ENCODE measurements at regions not wholly inside any gene's neighbourhood (a gene's known extent, or its start where the extent isn't known, plus 50 kb on each side); places are given as distances from the start of the nearest gene placed in this dataset.

DNA sequence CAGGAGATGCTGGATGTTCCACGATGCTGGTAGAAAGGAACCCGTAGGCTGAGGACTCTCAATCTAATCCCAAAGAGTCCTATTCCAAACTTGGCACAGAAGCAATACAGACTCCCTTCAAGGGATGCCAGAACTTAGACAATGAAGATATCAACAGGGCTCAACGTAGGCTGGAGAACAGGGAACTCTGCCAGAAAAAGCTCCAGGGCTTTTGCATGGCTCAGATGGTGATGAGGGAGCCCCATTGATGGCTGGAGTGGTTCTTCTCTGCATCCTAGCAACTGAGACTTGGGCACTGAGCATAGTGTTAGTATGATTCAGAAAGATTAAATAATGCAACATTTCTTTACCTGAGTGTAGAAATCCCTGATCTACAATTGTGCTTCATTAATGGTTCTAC is 117.2 kb upstream of the NCK2 start:
- TF ChIP-seq, protein P1, sequence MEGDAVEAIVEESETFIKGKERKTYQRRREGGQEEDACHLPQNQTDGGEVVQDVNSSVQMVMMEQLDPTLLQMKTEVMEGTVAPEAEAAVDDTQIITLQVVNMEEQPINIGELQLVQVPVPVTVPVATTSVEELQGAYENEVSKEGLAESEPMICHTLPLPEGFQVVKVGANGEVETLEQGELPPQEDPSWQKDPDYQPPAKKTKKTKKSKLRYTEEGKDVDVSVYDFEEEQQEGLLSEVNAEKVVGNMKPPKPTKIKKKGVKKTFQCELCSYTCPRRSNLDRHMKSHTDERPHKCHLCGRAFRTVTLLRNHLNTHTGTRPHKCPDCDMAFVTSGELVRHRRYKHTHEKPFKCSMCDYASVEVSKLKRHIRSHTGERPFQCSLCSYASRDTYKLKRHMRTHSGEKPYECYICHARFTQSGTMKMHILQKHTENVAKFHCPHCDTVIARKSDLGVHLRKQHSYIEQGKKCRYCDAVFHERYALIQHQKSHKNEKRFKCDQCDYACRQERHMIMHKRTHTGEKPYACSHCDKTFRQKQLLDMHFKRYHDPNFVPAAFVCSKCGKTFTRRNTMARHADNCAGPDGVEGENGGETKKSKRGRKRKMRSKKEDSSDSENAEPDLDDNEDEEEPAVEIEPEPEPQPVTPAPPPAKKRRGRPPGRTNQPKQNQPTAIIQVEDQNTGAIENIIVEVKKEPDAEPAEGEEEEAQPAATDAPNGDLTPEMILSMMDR (IDR thresholded peaks at IDR 0.05): no peak

DNA sequence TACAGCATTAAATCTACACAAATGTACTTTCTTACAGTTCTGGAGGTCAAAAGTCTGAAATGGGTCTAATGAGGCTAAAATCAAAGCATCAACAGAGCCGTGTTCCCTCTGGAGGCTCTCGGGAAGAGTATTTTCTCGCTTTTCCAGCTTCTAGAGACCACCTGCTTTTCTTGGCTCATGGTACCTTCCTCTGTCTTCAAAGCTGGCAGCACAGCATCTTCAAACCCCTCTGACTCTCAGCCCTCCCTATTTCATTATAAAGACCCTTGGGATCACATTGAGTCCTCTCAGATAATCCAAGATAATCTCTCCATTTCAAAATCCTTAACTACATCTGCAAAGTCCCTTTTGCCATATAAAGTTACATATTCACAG is 117.8 kb upstream of the NCK2 start:
- TF ChIP-seq, protein P1 (IDR thresholded peaks at IDR 0.05): no peak

DNA sequence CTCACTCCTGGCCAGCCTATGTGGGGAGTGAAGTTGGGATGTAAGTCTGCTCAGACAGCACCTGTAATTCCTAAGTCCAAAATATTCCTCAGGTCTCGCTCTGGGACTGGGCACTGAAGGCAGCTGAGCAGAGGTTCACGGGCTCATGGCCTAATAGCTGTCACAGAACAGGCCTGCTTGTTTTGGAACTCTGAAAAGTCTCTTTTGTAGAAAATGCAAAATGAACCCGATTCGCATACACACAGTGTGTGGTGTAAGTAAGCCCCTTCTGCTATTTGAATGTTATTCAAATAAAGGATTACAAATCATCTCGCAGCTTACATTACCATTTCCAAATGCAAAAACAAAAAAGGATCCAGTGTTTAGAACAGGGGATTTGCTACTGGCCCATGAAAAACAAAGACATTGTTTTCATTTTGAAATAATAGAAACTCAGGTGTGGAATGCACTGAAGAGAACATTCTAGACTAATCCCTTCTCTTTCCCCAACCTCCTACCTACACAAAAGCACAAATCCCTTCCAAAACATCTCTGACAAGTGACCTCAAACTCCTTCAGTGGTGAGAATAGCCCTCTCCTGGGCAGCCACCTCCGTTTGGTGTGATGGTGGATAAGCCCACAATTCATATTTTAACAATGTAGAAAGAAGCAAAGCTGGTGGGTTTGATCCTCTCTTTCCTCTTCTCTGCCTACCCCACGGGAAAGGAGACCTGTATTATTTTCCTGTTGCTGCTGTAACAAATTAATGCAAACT is 118.3 kb upstream of the NCK2 start:
- TF ChIP-seq, protein P1 (IDR thresholded peaks at IDR 0.05): no peak

DNA sequence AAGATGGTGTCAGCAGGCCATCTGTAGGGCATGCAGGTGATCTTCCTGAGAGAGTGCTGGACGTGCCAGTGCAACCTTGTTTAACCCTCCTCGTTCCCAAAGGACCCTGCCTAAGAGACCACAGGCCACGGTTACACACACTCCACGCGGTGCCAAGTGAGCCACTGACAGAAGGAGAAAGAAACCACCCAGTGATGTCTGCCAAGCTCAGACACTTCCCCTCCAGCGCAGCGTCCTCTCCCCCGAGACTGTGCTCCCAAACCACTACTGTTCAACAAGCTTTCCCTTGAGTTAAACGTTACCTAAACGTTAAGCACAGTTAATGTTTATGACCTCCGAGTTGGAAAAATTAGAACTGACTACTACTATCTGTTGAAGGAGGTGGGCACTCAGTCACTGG is 119.1 kb upstream of the NCK2 start:
- TF ChIP-seq, protein P1 (IDR thresholded peaks at IDR 0.05): no peak

DNA sequence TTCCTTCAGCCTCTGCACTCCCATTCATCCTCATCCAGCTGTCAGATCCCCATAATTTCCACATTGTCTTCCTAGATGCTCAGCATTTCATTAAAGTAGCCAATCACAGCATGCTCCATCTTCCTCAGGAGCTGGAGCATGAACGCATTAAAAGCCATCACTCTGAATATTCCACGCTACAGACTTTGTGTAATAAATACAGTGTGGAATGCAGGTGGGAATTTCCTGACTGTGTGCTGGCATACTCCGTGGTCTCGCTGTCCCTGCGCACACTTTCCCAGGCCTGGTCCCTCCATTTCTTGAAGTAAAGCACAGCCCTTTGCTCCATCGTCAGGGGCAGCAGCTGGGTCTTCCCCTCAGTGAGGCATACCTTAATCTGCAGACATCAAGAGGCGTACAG is 123.7 kb upstream of the NCK2 start:
- TF ChIP-seq, protein P1 (IDR thresholded peaks at IDR 0.05): no peak

DNA sequence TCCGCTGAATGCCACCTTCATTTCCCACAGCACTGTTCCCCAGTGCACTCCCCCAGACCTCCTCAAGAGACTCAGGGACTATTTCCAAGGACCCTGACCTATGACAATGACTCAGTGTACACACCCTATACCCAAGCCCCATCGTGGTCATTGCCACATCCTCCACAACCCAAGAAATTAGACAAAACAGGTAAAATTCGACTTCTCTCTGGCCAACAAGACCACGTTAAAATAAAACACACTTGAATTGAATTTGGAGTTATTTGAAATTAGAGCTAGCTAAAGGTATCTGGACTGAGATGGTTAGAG is 126.4 kb upstream of the NCK2 start:
- TF ChIP-seq, protein P1 (IDR thresholded peaks at IDR 0.05): no peak

DNA sequence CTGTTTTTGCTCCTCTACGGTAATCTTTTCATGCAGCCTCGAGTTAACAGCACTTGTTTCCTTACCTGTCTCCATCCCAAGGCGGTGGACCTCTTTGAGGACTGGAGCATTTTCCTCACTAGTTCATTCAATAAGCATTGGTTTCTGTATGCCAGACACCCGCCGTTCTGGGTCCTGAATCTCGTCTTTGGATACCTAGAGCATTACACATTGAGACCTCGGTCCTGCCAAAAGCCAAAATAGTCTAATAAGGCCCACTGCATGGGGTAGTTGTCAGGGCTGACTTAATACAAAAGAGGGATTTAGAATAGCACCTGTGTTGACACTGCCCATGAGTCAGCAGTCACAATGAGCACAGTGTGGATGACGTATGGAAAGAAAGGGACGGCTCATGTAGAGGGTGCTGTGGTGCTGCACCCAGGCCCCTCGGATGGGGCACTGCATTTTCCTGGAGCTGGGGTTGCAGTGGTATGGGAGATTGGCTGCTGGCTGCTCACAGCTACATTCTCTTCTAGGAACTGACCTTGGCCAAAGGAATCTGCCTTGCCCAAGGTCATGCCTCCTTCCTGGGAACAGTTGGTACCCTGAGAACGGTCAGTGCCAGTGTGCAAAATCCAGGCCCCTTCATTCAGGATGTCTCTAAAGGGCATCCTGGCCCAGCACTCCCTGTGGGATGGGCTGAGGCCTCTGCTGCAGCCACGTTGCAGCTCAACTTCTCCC is 126.9 kb upstream of the NCK2 start:
- TF ChIP-seq, protein P1 (IDR thresholded peaks at IDR 0.05): no peak

All from LNCAP (cell line).